Muscle of leg (tissue), 3 donors: ENCODE measurements at regions not wholly inside any gene's neighbourhood (a gene's known extent, or its start where the extent isn't known, plus 50 kb on each side); places are given as distances from the start of the nearest gene placed in this dataset.
A peak's percentile ranks its signal among the peaks of the same experiment; 100 is the strongest.

Experiments
- DNase-seq: peaks from one replicate; pipeline ENCODE4 v3.0.0; 2013
- H3K27ac ChIP-seq: one replicate; pipeline ENCODE4 v1.5.1; 2013; ENCODE audit warnings: mild to moderate bottlenecking, low read length, control low read depth
- H3K27me3 ChIP-seq: one replicate; pipeline ENCODE4 v1.6.1; 2013; ENCODE audit warnings: low read length; ENCODE audit not compliant: control insufficient read depth, insufficient read depth
- H3K36me3 ChIP-seq: one replicate; pipeline ENCODE4 v1.6.1; 2013; ENCODE audit warnings: low read length; ENCODE audit not compliant: control insufficient read depth, insufficient read depth
- H3K4me1 ChIP-seq: one replicate; pipeline ENCODE4 v1.6.1; 2013; ENCODE audit warnings: low read length; ENCODE audit not compliant: control insufficient read depth, insufficient read depth
- H3K4me3 ChIP-seq: one replicate; pipeline ENCODE4 v1.5.1; 2013; ENCODE audit warnings: low read length, control low read depth
- H3K9me3 ChIP-seq: replicated peaks from 2 replicates; pipeline ENCODE4 v1.6.1; 2013; ENCODE audit warnings: low read depth, low read length; ENCODE audit not compliant: control insufficient read depth
- WGBS: methylation state at CpG from one replicate; pipeline ENCODE4 v1.1.5; 2013; ENCODE audit warnings: missing lambda C conversion rate; ENCODE audit not compliant: insufficient coverage; 5-methylcytosine and 5-hydroxymethylcytosine counted together

- H3K4me1 ChIP-seq: peaks cover 8% of the 10 kb centered on the region
- peaks cover 29% of the 10 kb centered on the region for H3K27me3 ChIP-seq
- H3K9me3 ChIP-seq: no peaks in the 10 kb centered on the region
- H3K36me3 ChIP-seq: no peaks in the 10 kb centered on the region
- 83% methylated on average over 34 of the region's 34 CpGs for WGBS
- H3K4me3 ChIP-seq: no peak overlapping the region
- no peak for DNase-seq
- no peak overlapping the region for H3K27ac ChIP-seq
These were observed 171.5 kb downstream of the OLFM4 start for GRCh38 chr13:53200075-53200474.

- 14% methylated on average over 113 of the region's 121 CpGs for WGBS
- H3K9me3 ChIP-seq: no peaks in the 10 kb centered on the region
- H3K36me3 ChIP-seq: no peaks in the 10 kb centered on the region
- H3K4me1 ChIP-seq: peaks cover 8% of the 10 kb centered on the region
- no peak overlapping the region for H3K4me3 ChIP-seq
- peaks cover 29% of the 10 kb centered on the region for H3K27me3 ChIP-seq
- DNase-seq: peak; percentile 68
- no peak overlapping the region for H3K27ac ChIP-seq
These were observed 172.2 kb downstream of the OLFM4 start for GRCh38 chr13:53200498-53201453.

- Histone ChIP-seq H3K27ac (no peak overlapping the region), H3K9me3 (no peaks in the 10 kb centered on the region), H3K4me1 (peaks cover 8% of the 10 kb centered on the region), H3K27me3 (peaks cover 29% of the 10 kb centered on the region), H3K4me3 (no peak overlapping the region), H3K36me3 (no peaks in the 10 kb centered on the region)
- DNase-seq: peak; percentile 17
- 9% methylated on average over 73 of the region's 74 CpGs for WGBS
These were observed 173.0 kb downstream of the OLFM4 start for GRCh38 chr13:53201454-53202225.

GRCh38 chr13:53204598-53204997 lies 176.0 kb downstream of the OLFM4 start:
- Histone ChIP-seq H3K27me3 (peaks cover 26% of the 10 kb centered on the region), H3K36me3 (no peaks in the 10 kb centered on the region), H3K4me3 (no peak overlapping the region), H3K4me1 (peaks cover 8% of the 10 kb centered on the region), H3K27ac (no peak overlapping the region), H3K9me3 (no peaks in the 10 kb centered on the region)
- DNase-seq: no peak
- WGBS: 59% methylated on average over 4 of the region's 4 CpGs

GRCh38 chr13:53206455-53206854 lies 177.8 kb downstream of the OLFM4 start:
- Histone ChIP-seq H3K4me3 (no peak overlapping the region), H3K36me3 (no peaks in the 10 kb centered on the region), H3K27ac (no peak overlapping the region), H3K27me3 (peaks cover 10% of the 10 kb centered on the region), H3K9me3 (no peaks in the 10 kb centered on the region), H3K4me1 (peaks cover under 1% of the 10 kb centered on the region)
- WGBS: no CpG with 5 or more reads among the region's 1 CpG
- DNase-seq: no peak

- no peaks in the 10 kb centered on the region for H3K27me3 ChIP-seq
- no peak overlapping the region for H3K27ac ChIP-seq
- H3K9me3 ChIP-seq: no peaks in the 10 kb centered on the region
- no peaks in the 10 kb centered on the region for H3K36me3 ChIP-seq
- no peak for DNase-seq
- no peak overlapping the region for H3K4me3 ChIP-seq
- no peaks in the 10 kb centered on the region for H3K4me1 ChIP-seq
- WGBS: no CpG with 5 or more reads among the region's 3 CpGs
These were observed 178.9 kb downstream of the OLFM4 start for GRCh38 chr13:53207556-53207955.

- H3K27me3 ChIP-seq: no peaks in the 10 kb centered on the region
- H3K9me3 ChIP-seq: no peaks in the 10 kb centered on the region
- 50% methylated on average over 1 of the region's 4 CpGs for WGBS
- no peak for DNase-seq
- H3K36me3 ChIP-seq: no peaks in the 10 kb centered on the region
- no peak overlapping the region for H3K4me3 ChIP-seq
- no peaks in the 10 kb centered on the region for H3K4me1 ChIP-seq
- no peak overlapping the region for H3K27ac ChIP-seq
These were observed 185.8 kb downstream of the OLFM4 start for GRCh38 chr13:53214433-53214832.

GRCh38 chr13:53215563-53215962 lies 186.9 kb downstream of the OLFM4 start:
- H3K27me3 ChIP-seq: no peaks in the 10 kb centered on the region
- H3K27ac ChIP-seq: no peak overlapping the region
- WGBS: no CpG with 5 or more reads among the region's 2 CpGs
- no peaks in the 10 kb centered on the region for H3K36me3 ChIP-seq
- no peak overlapping the region for H3K4me3 ChIP-seq
- DNase-seq: no peak
- H3K4me1 ChIP-seq: no peaks in the 10 kb centered on the region
- no peaks in the 10 kb centered on the region for H3K9me3 ChIP-seq

GRCh38 chr13:53216773-53217172 lies 188.2 kb downstream of the OLFM4 start:
- Histone ChIP-seq H3K9me3 (no peaks in the 10 kb centered on the region), H3K27me3 (no peaks in the 10 kb centered on the region), H3K36me3 (no peaks in the 10 kb centered on the region), H3K4me3 (no peak overlapping the region), H3K27ac (no peak overlapping the region), H3K4me1 (no peaks in the 10 kb centered on the region)
- no peak for DNase-seq
- WGBS: no CpG with 5 or more reads among the region's 1 CpG

GRCh38 chr13:53217194-53217593 lies 188.6 kb downstream of the OLFM4 start:
- H3K27me3 ChIP-seq: no peaks in the 10 kb centered on the region
- H3K36me3 ChIP-seq: no peaks in the 10 kb centered on the region
- no peak for DNase-seq

More at GRCh38 chr13:53217194-53217593, 188.6 kb downstream of the OLFM4 start:
- H3K4me3 ChIP-seq: no peak overlapping the region
- no peaks in the 10 kb centered on the region for H3K4me1 ChIP-seq
- peaks cover 2% of the 10 kb centered on the region for H3K9me3 ChIP-seq
- H3K27ac ChIP-seq: no peak overlapping the region
